Osteocyte (in vitro differentiated cells): ENCODE measurements at regions not wholly inside any gene's neighbourhood (a gene's known extent, or its start where the extent isn't known, plus 50 kb on each side); places are given as distances from the start of the nearest gene placed in this dataset.

Experiments used
- DNase-seq: peaks from one replicate; pipeline ENCODE4 v3.0.0; 2021; ENCODE audit warnings: mixed read lengths; ENCODE audit not compliant: unreplicated experiment; ENCODE audit errors: extremely low spot score
- H3K27ac Mint-ChIP-seq: one replicate; pipeline ENCODE4 v1.8.0; 2021; ENCODE audit warnings: mild to moderate bottlenecking, mixed read lengths; ENCODE audit not compliant: unreplicated experiment
- H3K27me3 Mint-ChIP-seq: one replicate; pipeline ENCODE4 v1.8.0; 2021; ENCODE audit warnings: mixed read lengths; ENCODE audit not compliant: unreplicated experiment
- H3K36me3 Mint-ChIP-seq: one replicate; pipeline ENCODE4 v1.8.0; 2021; ENCODE audit warnings: mixed read lengths; ENCODE audit not compliant: unreplicated experiment
- H3K4me1 Mint-ChIP-seq: one replicate; pipeline ENCODE4 v1.8.0; 2021; ENCODE audit warnings: mixed read lengths; ENCODE audit not compliant: unreplicated experiment
- H3K4me3 Mint-ChIP-seq: one replicate; pipeline ENCODE4 v1.8.0; 2021; ENCODE audit warnings: mild to moderate bottlenecking, moderate library complexity, mixed read lengths; ENCODE audit not compliant: unreplicated experiment
- H3K9me3 Mint-ChIP-seq: one replicate; pipeline ENCODE4 v1.8.0; 2021; ENCODE audit warnings: mixed read lengths; ENCODE audit not compliant: unreplicated experiment
- CTCF ChIP-seq: fragments of 200-600 bp; sonication (generic); IDR thresholded peaks from 2 replicates; pipeline ENCODE4 v1.5.0; 2021; ENCODE audit warnings: antibody characterized with exemption, mild to moderate bottlenecking, moderate library complexity

DNA sequence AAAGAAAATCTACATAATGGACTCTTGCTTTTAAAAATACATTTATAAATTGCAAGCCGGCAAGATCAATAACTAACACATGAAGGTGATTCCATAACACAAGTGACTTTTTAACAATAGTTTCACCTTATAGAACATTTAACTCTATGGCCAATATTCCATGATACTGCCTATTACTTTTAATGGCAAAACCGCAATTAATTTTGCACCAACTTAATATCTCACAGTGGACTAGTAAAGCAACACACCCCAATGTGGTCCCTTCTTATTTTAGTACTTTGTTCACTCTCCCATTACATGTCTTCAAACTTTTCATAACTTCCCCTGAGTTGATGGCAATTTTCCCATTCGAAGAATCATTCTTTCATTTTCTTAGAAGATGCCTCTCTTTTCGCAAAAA lies 351.6 kb upstream of the F9 start:
- no peak overlapping the region for H3K4me3 Mint-ChIP-seq
- H3K9me3 Mint-ChIP-seq = peaks cover 32% of the 10 kb centered on the region
- no peaks in the 10 kb centered on the region for H3K4me1 Mint-ChIP-seq
- no peaks in the 10 kb centered on the region for H3K36me3 Mint-ChIP-seq
- TF ChIP-seq CTCF = no peak
- H3K27ac Mint-ChIP-seq = no peak overlapping the region
- no peak for DNase-seq
- H3K27me3 Mint-ChIP-seq = no peaks in the 10 kb centered on the region

DNA sequence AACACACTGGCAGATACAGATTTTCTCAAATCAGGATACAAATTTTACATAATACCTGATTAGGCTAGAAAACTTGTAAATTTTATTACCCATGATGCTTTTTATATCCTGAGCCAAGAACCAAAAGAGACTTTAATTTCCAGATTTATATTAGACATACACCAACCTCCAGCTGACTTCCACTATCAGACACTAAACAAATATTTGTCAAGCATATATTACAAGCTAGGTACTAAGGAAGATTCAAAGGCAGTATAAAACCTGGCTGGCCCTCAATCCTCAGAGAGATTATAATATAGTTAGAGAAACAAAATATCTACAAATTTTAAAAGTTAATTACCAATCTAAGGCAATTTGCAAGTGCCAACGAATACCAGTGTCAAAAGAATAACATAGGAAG lies 357.8 kb upstream of the F9 start:
- Mint-ChIP-seq H3K4me3 (no peak overlapping the region), H3K9me3 (peaks cover 35% of the 10 kb centered on the region), H3K4me1 (no peaks in the 10 kb centered on the region), H3K36me3 (no peaks in the 10 kb centered on the region), H3K27ac (no peak overlapping the region), H3K27me3 (no peaks in the 10 kb centered on the region)
- TF ChIP-seq CTCF = no peak
- no peak for DNase-seq

GRCh38 chrX:139170526-139171173 lies 359.9 kb upstream of the F9 start:
- no peaks in the 10 kb centered on the region for H3K27me3 Mint-ChIP-seq
- no peak for TF ChIP-seq CTCF
- no peak overlapping the region for H3K4me3 Mint-ChIP-seq
- no peak for DNase-seq
- no peaks in the 10 kb centered on the region for H3K4me1 Mint-ChIP-seq
- peaks cover 20% of the 10 kb centered on the region for H3K9me3 Mint-ChIP-seq
- no peaks in the 10 kb centered on the region for H3K36me3 Mint-ChIP-seq
- H3K27ac Mint-ChIP-seq = no peak overlapping the region

DNA sequence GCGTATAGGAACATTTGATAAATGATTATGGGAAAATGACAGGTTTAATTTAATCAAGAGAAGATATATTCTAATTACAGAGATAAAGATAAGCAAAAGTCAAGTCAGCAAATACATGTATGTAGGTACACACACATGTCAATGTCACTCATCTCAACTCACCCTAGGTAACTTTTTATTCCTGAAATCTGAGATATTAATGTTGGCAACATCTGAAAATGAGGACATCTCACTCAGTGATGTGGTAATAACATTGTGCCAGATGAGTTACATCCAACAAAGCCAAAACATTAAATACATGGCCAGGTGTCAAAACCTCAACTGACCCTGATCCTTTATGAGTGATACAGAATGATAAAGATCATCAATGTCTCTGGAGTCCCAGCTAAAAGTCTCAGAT lies 363.3 kb upstream of the F9 start:
- TF ChIP-seq CTCF = no peak
- no peak for DNase-seq
- Mint-ChIP-seq H3K4me3 (no peak overlapping the region), H3K27ac (no peak overlapping the region), H3K9me3 (peaks cover 18% of the 10 kb centered on the region), H3K27me3 (no peaks in the 10 kb centered on the region), H3K36me3 (no peaks in the 10 kb centered on the region), H3K4me1 (no peaks in the 10 kb centered on the region)

- no peak overlapping the region for H3K4me3 Mint-ChIP-seq
- H3K27ac Mint-ChIP-seq = no peak overlapping the region
- TF ChIP-seq CTCF = no peak
- H3K36me3 Mint-ChIP-seq = no peaks in the 10 kb centered on the region
- no peaks in the 10 kb centered on the region for H3K4me1 Mint-ChIP-seq
- peaks cover 45% of the 10 kb centered on the region for H3K9me3 Mint-ChIP-seq
- no peaks in the 10 kb centered on the region for H3K27me3 Mint-ChIP-seq
- no peak for DNase-seq
Observed at GRCh38 chrX:139158256-139158655, 372.3 kb upstream of the F9 start.
